Urinary bladder (tissue), 3 donors: ENCODE measurements at regions not wholly inside any gene's neighbourhood (a gene's known extent, or its start where the extent isn't known, plus 50 kb on each side); places are given as distances from the start of the nearest gene placed in this dataset.
"Not testable (repeated sequence)": the region's sequence is repeated elsewhere in the genome, so short reads cannot be mapped to it uniquely, and the experiment has no call there.

Experiments used
- DNase-seq: peaks from one replicate; pipeline ENCODE4 v3.0.0-alpha.2; 2015; ENCODE audit errors: extremely low spot score
- H3K27ac ChIP-seq: one replicate; pipeline ENCODE4 v1.5.1; 2013; ENCODE audit warnings: low read depth, mild to moderate bottlenecking, moderate library complexity
- H3K36me3 ChIP-seq: one replicate; pipeline ENCODE4 v1.6.1; 2013; ENCODE audit warnings: mild to moderate bottlenecking, moderate library complexity; ENCODE audit not compliant: insufficient read depth
- H3K4me1 ChIP-seq: one replicate; pipeline ENCODE4 v1.6.1; 2013; ENCODE audit warnings: mild to moderate bottlenecking, moderate library complexity; ENCODE audit not compliant: insufficient read depth
- H3K4me3 ChIP-seq: one replicate; pipeline ENCODE4 v1.5.1; 2013; ENCODE audit warnings: low read depth, low read length
- WGBS: extraction: QIAGEN DNeasy Blood & Tissue Kit; methylation state at CpG from one replicate; pipeline ENCODE4 v1.1.7; 2013; 5-methylcytosine and 5-hydroxymethylcytosine counted together
- donor health status: healthy with polysubstance abuse.
- donor health status: healthy.

- Histone ChIP-seq H3K27ac (no peak overlapping the region), H3K4me1 (no peaks in the 10 kb centered on the region), H3K36me3 (no peaks in the 10 kb centered on the region), H3K4me3 (no peak overlapping the region)
- WGBS = 48% methylated on average over 7 of the region's 7 CpGs
- DNase-seq = peak; percentile 8
These were observed 329.5 kb downstream of the PAX3 start for GRCh38 chr2:221969087-221969829.

DNA sequence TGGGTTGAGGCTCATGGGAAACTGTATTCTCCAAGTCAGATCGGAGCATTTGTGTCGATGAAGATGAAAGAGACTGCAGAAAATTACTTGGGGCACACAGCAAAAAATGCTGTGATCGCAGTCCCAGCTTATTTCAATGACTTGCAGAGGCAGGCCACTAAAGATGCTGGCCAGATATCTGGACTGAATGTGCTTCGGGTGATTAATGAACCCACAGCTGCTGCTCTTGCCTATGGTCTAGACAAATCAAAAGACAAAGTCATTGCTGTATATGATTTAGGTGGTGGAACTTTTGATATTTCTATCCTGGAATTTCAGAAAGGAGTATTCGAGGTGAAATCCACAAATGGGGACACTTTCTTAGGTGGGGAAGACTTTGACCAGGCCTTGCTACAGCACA lies 336.6 kb downstream of the PAX3 start:
- Histone ChIP-seq H3K4me3 (no peak overlapping the region), H3K4me1 (no peaks in the 10 kb centered on the region), H3K27ac (no peak overlapping the region), H3K36me3 (no peaks in the 10 kb centered on the region)
- WGBS = 89% methylated on average over 5 of the region's 5 CpGs
- no peak for DNase-seq

DNA sequence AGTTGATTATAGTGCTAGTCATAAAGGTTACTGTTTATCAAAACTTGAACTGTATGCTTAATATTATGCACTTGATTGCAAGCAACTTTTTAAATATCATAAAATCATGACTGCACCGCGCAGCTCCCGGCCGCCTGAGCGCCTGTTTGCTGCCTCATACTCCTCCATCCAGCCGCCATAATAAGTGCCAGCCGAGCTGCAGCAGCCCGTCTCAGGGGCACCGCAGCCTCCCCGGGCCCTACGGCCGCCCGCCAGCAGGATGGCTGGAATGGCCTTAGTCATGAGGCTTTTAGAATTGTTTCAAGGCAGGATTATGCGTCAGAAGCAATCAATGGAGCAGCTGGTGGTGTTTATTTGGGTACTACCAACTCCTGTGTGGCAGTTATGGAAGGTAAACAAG lies 337.2 kb downstream of the PAX3 start:
- Histone ChIP-seq H3K4me3 (no peak overlapping the region), H3K36me3 (no peaks in the 10 kb centered on the region), H3K4me1 (no peaks in the 10 kb centered on the region), H3K27ac (no peak overlapping the region)
- 96% methylated on average over 14 of the region's 14 CpGs for WGBS
- DNase-seq = no peak

GRCh38 chr2:221958224-221958623 lies 340.6 kb downstream of the PAX3 start:
- H3K4me3 ChIP-seq = no peak overlapping the region
- DNase-seq = no peak
- H3K36me3 ChIP-seq = no peaks in the 10 kb centered on the region
- no peak overlapping the region for H3K27ac ChIP-seq
- WGBS = 86% methylated on average over 2 of the region's 2 CpGs
- H3K4me1 ChIP-seq = no peaks in the 10 kb centered on the region

GRCh38 chr2:221948076-221948475 lies 350.7 kb downstream of the PAX3 start:
- WGBS = 95% methylated on average over 8 of the region's 8 CpGs
- H3K4me1 ChIP-seq = no peaks in the 10 kb centered on the region

DNA sequence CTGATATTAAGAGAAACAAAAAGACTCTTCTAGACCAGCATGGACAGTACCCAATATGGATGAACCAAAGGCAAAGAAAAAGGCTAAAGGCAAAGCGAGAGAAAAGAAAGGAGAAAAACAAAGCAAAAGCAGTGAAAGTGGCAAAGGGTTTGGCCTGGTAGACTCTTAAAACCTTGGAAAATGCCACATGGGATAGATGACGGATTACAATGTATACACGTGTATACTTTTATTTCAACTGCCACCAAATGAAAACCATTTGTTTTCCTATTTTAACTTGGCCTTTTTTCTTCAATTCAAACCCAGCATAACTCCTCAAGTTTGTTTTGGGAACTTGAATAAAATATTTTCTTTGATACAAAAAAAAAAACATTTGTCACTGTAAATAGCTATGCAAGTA lies 354.3 kb downstream of the PAX3 start:
- not testable (repeated sequence) for H3K36me3 ChIP-seq, DNase-seq, H3K4me1 ChIP-seq, H3K4me3 ChIP-seq, H3K27ac ChIP-seq
- 91% methylated on average over 3 of the region's 3 CpGs for WGBS

More at GRCh38 chr2:221948076-221948475, 350.7 kb downstream of the PAX3 start:
- H3K4me3 ChIP-seq = no peak overlapping the region
- no peak overlapping the region for H3K27ac ChIP-seq
- no peak for DNase-seq
- H3K36me3 ChIP-seq = no peaks in the 10 kb centered on the region

- WGBS = 77% methylated on average over 2 of the region's 2 CpGs
- H3K27ac ChIP-seq = no peak overlapping the region
- no peaks in the 10 kb centered on the region for H3K36me3 ChIP-seq
- no peak for DNase-seq
- no peaks in the 10 kb centered on the region for H3K4me1 ChIP-seq
- H3K4me3 ChIP-seq = no peak overlapping the region
These were observed 355.6 kb downstream of the PAX3 start for GRCh38 chr2:221943076-221943810.

- DNase-seq = no peak
- WGBS = 53% methylated on average over 6 of the region's 6 CpGs
- Histone ChIP-seq H3K36me3 (no peaks in the 10 kb centered on the region), H3K27ac (no peak overlapping the region), H3K4me3 (no peak overlapping the region), H3K4me1 (no peaks in the 10 kb centered on the region)
These were observed 359.3 kb upstream of the EPHA4 start for GRCh38 chr2:221931251-221931991.

DNA sequence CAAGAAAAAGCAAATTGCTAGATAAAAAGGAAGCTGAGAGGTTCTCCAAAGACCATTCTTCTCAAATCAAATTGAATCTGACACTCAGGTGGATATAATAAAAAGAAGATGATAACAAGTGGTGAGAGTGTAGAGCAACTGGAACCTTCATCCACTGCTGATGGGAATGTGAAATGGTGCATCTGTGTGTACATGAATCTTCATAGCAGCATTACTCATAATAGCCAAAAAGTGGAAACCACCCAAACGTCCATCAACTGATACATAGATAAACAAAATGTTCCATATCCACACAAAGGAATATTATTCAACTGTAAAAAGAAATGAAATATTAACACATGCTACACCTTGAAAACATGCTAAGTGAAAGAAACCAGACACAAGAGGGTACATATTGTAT lies 357.2 kb upstream of the EPHA4 start:
- DNase-seq = no peak
- Histone ChIP-seq H3K4me1 (no peaks in the 10 kb centered on the region), H3K4me3 (no peak overlapping the region), H3K27ac (no peak overlapping the region), H3K36me3 (no peaks in the 10 kb centered on the region)
- 44% methylated on average over 1 of the region's 1 CpG for WGBS

DNA sequence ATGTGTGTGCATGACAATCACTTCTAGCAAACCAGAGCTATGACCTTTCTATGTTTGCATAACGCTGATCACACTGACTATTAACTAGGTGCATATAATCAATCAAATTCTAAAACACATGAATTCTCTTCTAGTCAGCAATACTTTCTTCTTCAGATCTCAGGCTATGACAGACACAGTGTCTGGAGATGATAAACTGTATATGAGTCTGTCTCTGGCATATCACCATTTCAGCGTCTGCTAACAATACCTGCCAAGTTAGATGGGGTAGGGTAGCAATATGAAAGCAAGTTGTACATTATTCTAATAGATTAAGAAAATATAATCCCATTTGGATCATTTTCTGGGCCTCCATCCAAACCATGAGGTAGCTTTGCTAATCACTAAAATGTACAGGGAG lies 354.2 kb upstream of the EPHA4 start:
- DNase-seq = no peak
- no peaks in the 10 kb centered on the region for H3K4me1 ChIP-seq
- WGBS = 77% methylated on average over 2 of the region's 2 CpGs

DNA sequence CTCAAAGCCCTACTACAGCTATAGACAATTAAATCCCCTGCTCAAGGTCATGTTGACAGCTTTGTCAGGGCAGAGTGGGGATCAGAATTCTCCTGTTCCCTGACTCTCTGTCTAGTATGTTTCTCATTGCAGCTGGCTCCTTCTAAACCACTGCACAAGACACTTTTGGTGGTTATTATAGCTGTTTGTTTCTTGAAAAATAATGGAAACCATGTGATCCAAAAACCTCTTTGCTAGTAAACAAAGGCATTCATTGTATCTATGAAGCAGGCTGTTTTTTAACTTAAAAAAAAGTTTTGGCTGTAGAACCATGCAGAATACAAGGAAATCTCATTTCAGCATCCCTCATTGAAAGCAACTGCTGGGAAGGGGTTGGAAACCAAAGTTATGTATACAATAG lies 352.5 kb upstream of the EPHA4 start:
- Histone ChIP-seq H3K27ac (no peak overlapping the region), H3K4me3 (no peak overlapping the region), H3K36me3 (no peaks in the 10 kb centered on the region), H3K4me1 (no peaks in the 10 kb centered on the region)
- no peak for DNase-seq

More for the DNA sequence above, 354.2 kb upstream of the EPHA4 start:
- H3K4me3 ChIP-seq = no peak overlapping the region
- H3K36me3 ChIP-seq = no peaks in the 10 kb centered on the region
- H3K27ac ChIP-seq = no peak overlapping the region

GRCh38 chr2:221915926-221916325 lies 343.8 kb upstream of the EPHA4 start:
- DNase-seq = no peak
- no peaks in the 10 kb centered on the region for H3K4me1 ChIP-seq
- no peaks in the 10 kb centered on the region for H3K36me3 ChIP-seq
- no peak overlapping the region for H3K27ac ChIP-seq
- 82% methylated on average over 2 of the region's 2 CpGs for WGBS
- no peak overlapping the region for H3K4me3 ChIP-seq

- H3K27ac ChIP-seq = no peak overlapping the region
- WGBS = 37% methylated on average over 3 of the region's 3 CpGs
- DNase-seq = no peak
- no peaks in the 10 kb centered on the region for H3K36me3 ChIP-seq
- H3K4me1 ChIP-seq = no peaks in the 10 kb centered on the region
- no peak overlapping the region for H3K4me3 ChIP-seq
These were observed 342.3 kb upstream of the EPHA4 start for GRCh38 chr2:221914334-221914880.
